Mammary epithelial cell (primary cell): ENCODE measurements at regions not wholly inside any gene's neighbourhood (a gene's known extent, or its start where the extent isn't known, plus 50 kb on each side); places are given as distances from the start of the nearest gene placed in this dataset.

Source experiments
- EZH2 ChIP-seq: IDR thresholded peaks from 2 replicates; pipeline ENCODE4 v1.6.1; 2012; ENCODE audit warnings: low read length, inconsistent platforms, borderline replicate concordance
- TF ChIP-seq, protein P1 (sequence below), 2 donors: IDR thresholded peaks in 1 of 2; conservative IDR thresholded peaks in 1 of 2; 2 replicates each; pipeline ENCODE4 v1.5.1; 2011 to 2012; ENCODE audit warnings: inconsistent platforms in 2 of 2, low read length in 2 of 2, mild to moderate bottlenecking in 2 of 2, control low read depth in 1 of 2, low read depth in 1 of 2; ENCODE audit not compliant: insufficient read depth in 1 of 2; ENCODE audit errors: extremely low read depth in 1 of 2

- TF ChIP-seq, protein P1, sequence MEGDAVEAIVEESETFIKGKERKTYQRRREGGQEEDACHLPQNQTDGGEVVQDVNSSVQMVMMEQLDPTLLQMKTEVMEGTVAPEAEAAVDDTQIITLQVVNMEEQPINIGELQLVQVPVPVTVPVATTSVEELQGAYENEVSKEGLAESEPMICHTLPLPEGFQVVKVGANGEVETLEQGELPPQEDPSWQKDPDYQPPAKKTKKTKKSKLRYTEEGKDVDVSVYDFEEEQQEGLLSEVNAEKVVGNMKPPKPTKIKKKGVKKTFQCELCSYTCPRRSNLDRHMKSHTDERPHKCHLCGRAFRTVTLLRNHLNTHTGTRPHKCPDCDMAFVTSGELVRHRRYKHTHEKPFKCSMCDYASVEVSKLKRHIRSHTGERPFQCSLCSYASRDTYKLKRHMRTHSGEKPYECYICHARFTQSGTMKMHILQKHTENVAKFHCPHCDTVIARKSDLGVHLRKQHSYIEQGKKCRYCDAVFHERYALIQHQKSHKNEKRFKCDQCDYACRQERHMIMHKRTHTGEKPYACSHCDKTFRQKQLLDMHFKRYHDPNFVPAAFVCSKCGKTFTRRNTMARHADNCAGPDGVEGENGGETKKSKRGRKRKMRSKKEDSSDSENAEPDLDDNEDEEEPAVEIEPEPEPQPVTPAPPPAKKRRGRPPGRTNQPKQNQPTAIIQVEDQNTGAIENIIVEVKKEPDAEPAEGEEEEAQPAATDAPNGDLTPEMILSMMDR (conservative IDR thresholded peaks at IDR 0.05 in 1 of 2, IDR thresholded peaks at IDR 0.05 in 1 of 2; ENCODE audit: extremely low read depth in 1 of 2, insufficient read depth in 1 of 2, low read depth in 1 of 2, low read length in 2 of 2) = no peak
- TF ChIP-seq EZH2 = no peak
These were observed 53.2 kb upstream of the CMKLR1 start for GRCh38 chr12:108392284-108392683.
